GM21825 (cell line): ENCODE measurements at regions not wholly inside any gene's neighbourhood (a gene's known extent, or its start where the extent isn't known, plus 50 kb on each side); places are given as distances from the start of the nearest gene placed in this dataset.
"Not testable (repeated sequence)": the region's sequence is repeated elsewhere in the genome, so short reads cannot be mapped to it uniquely, and the experiment has no call there.

Experiments
- ATAC-seq: cut with Tn5 transposase; IDR thresholded peaks from one replicate; pipeline ENCODE4 v1.9.1; 2021; ENCODE audit warnings: mild to moderate bottlenecking, moderate library complexity; ENCODE audit not compliant: unreplicated experiment

- ATAC-seq = no peak
Observed at GRCh38 chr5:98258939-98259338, 514.5 kb upstream of the RGMB start.

GRCh38 chr5:98259595-98259994, 513.9 kb upstream of the RGMB start:
- ATAC-seq = no peak

DNA sequence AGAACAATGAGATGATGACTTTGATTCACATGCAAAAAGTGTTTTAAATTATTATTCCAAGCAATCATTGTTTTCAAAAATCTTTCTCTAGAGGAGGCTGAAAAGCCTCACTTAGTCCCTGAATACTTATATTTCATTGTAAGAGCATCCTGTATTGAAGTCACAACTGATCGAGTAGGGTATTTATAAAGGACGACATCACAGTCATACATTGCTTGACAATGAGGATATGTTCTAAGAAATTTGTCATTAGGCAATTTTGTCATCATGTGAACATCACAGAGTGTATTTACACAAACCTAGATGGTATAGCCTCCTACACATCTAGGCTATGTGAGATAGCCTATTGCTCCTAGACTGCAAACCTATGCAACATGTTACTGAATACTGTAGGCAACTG, 510.4 kb upstream of the RGMB start:
- no peak for ATAC-seq

GRCh38 chr5:98268162-98268860, 505.2 kb upstream of the RGMB start:
- ATAC-seq = no peak

DNA sequence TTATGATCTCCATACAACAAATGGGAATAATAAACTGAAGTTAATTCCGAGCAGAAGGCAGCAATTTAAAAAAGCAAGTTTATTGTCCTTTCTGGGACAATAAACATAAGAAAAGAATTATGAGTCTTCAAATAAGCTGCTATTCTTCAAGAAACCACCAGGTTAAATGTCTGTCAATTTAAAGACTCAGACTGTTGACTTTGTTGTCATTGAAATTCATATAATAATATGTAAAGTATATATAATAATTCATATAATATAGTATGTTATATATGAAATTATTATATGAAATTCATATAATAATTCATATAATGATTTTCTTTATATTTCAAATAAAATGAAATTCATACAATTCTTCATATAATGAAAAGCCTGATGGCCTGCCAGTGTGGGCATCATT, 497.5 kb upstream of the RGMB start:
- no peak for ATAC-seq

GRCh38 chr5:98282521-98282920, 490.9 kb upstream of the RGMB start:
- ATAC-seq = no peak

GRCh38 chr5:98292496-98292895, 481.0 kb upstream of the RGMB start:
- ATAC-seq = no peak

DNA sequence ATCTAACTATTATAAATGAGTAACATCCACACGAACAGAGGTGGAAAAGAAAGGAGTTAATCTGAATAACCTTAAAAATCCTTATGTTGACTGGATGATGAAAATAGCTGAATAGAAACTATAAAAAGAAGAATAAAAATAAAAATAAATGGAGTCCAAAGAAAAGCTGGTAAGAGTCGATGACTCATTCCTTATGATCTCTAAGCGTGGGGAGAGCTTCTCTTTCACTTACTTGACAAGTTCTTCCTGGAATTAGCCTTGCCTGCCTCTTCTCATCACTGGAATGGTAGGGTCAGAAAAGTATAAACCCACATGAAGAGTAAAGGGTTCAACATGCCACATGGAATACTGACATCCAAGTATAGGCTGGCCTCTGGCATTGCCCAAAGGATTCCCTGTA, 477.0 kb upstream of the RGMB start:
- ATAC-seq = no peak

DNA sequence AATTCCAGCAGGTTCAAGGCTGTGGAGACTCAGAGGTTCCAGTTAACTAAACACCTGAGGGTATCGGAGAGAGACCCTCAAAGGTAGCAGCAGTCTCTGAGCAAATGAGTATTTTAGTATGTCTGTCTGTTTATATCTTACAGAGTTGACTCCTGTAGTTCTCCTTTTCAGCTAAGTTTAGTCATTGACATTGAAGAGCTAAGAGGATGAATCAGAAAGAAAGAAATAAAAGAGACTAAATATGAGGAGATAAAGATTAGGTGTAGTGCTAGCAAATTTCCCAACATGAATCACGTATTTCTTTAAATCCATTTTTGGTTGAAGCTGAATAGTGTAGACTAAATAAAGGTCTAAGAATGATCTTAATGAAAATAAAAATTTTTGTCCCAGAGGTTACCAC, 474.0 kb upstream of the RGMB start:
- ATAC-seq = no peak

DNA sequence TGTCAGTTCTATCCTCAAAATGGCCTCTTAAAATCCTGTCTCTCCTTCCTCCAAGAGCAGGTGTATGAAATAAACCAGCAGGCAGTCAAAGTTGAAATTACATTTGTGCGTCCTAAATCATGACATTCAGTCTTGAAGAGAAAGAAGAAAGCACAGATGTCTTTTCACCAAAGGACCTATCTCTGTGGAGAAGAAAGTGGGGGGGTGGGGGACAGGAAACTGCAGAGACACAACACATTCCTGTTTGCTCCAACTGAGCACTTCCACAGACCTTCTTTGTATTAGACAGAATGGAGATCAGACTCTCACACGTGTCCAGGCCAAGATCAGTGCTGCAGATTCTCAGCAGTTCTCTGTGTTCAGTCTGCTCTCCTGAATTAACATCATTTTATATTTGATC, 471.9 kb upstream of the RGMB start:
- no peak for ATAC-seq

GRCh38 chr5:98307811-98308210, 465.7 kb upstream of the RGMB start:
- no peak for ATAC-seq

GRCh38 chr5:98308231-98308630, 465.2 kb upstream of the RGMB start:
- ATAC-seq = no peak

GRCh38 chr5:98308960-98309359, 464.5 kb upstream of the RGMB start:
- ATAC-seq = no peak

GRCh38 chr5:98309785-98310598, 463.5 kb upstream of the RGMB start:
- peak; percentile 69 for ATAC-seq

DNA sequence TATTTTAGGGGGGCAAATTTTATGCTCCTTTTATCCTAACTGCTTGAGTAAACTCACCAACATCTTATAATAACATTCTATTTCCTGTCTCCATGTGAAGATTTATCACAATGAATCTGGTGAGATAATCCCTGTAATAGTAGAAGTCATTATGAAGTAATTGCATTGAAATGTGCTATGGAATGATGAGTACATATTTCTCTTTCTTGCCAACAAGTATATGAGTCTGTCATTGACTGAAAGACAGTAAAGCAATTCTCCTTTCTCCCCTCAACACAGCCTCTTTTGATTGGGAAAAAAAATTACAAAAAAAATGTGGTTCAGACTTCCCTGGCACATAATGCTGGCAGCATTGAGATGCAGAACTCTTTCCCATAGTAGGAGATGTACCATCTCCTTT, 459.2 kb upstream of the RGMB start:
- ATAC-seq = no peak

DNA sequence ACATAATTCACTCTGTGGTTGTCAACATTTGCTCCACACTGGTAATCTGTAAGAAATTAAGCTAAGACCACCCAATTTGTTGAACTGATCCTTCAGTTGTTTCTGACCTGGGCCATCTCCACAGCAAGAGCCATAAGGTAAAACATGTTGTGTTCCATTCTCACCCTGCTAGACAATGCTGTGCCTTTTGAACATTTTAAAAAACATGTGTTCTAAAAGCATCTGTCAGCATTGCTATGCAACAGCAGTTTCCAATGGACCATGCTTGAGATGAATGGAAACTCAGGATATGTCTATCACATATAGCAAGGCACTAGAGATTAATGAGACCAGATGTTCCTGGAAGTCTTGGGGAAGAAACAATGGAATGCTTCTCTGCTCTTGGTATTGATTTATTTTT, 455.1 kb upstream of the RGMB start:
- no peak for ATAC-seq

DNA sequence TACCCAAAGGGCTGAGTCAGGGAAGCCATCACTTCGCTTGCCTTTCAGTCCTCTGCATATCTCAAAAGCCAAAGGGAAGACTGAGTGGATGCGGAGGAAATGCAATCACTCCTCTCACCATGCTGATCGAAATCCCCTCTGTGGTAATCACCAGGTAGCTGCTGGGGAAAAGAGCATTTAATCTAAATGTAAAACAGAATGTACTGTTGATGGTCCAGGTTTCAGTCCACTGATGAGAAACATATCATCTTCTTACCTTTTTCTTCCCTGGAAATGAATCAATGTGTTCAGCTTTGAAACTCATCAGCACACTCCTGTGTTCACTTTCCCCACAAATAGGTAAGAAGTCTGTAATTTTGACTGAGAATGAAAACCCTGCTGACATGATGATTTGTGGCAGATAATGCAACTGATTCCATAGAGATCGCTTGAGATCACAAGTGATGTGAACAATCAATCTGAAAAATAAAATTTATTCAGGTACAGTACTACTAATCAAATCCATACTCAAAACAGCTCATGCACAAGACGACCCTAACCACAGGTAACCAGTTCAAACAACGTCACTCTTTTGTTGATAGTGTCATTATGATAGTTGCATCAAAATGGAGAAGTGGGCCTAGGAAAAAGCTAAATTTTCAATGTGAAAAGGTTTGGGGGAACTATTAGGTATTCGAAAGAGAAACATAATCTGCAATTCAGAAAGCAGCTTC, 454.0 kb upstream of the RGMB start:
- ATAC-seq = no peak

DNA sequence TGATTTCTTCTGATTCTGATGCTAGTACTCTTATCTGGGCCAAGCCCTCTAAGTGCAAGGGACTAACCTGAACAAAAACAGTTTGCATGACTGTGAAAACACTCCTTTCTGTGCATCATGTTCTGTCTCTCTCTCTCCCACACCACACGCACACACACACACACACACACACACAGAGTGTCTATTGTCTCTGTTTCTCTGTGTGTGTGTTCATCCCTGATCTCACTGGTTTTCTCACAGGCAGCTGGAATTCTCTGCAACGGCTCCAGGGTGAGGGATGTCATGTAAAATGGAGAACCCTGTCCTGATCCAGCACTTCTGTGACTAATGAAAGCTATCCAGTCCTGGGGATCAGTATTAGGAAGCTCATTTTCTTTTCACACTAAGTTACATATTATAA, 453.1 kb upstream of the RGMB start:
- ATAC-seq = no peak

DNA sequence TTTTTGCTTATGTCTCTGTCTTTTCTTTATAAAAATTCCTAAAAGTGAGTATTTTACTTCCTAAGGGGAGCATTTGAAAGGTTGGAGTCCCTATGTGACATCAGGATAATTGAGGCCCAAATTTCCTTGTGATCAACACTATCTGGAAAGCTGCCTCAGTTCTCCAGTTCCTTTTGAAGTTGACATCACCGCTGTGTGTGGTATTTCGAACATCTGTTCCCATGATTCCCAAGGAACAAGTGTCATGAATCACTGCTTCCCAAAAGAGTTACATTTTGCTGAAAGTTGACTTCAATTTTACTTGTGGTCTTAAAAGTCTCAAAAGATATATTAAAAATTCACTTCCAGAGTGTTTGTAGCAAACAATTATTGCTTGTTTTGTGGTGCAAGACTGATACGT, 452.1 kb upstream of the RGMB start:
- ATAC-seq = no peak

DNA sequence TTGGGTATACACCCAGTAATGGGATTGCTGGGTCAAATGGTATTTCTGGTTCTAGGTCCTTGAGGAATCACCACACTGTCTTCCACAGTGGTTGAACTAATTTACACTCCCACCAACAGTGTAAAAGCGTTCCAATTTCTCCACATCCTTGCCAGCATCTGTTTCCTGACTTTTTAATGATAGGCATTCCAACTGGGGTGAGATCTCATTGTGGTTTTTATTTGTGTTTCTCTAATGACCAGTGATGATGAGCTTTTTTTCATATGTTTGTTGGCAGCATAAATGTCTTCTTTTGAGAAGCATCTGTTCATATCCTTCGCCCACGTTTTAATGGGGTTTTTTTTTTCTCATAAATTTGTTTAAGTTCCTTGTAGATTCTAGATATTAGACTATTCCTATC, 448.3 kb upstream of the RGMB start:
- ATAC-seq = not testable (repeated sequence)

GRCh38 chr5:98328015-98328414, 445.4 kb upstream of the RGMB start:
- no peak for ATAC-seq

DNA sequence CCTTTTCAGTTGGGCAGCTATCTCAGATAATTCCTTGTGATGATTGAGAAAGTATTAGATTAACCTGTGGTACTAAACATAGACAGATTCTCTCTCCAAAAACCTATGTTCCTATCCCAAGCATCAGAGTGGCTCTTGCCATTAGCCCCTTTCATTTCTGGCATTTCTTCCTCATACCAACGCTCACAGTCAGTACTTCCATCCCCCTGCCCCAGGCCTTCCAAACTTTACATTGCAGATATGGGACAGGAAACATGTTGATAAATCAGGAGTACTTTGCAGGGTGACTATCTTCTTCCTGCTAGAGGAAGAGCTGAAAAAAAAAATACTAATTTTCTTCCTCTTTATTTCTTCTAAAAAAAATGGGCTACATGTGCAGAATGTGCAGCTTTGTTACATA, 442.6 kb upstream of the RGMB start:
- ATAC-seq = no peak
